ENCODE measurements at regions not wholly inside any gene's neighbourhood (a gene's known extent, or its start where the extent isn't known, plus 50 kb on each side); places are given as distances from the start of the nearest gene placed in this dataset.

DNA sequence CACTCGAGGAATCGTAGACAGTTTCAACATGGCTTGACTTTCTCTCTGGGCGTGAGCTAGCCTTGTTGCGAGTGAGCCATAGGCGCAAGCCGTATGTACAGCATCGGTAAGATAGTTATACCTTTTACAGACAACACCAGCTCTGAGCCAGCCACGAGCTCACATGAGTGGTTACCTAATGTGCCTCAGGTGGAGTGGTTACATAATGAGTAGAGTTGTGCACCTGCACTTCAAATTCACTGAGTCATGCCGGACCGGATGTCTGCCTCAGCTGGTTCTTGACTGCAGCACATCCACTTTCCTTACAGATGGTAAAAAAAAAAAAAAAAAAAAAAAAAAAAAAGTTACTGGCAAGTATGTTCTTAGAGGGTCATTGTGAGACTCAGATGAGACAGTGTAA, 360.4 kb upstream of the NR5A2 start:
- H3K27me3 ChIP-seq (ENCODE audit: insufficient read depth, poor library complexity, severe bottlenecking): peaks cover 2% of the 10 kb centered on the region
- TF ChIP-seq, protein P1, sequence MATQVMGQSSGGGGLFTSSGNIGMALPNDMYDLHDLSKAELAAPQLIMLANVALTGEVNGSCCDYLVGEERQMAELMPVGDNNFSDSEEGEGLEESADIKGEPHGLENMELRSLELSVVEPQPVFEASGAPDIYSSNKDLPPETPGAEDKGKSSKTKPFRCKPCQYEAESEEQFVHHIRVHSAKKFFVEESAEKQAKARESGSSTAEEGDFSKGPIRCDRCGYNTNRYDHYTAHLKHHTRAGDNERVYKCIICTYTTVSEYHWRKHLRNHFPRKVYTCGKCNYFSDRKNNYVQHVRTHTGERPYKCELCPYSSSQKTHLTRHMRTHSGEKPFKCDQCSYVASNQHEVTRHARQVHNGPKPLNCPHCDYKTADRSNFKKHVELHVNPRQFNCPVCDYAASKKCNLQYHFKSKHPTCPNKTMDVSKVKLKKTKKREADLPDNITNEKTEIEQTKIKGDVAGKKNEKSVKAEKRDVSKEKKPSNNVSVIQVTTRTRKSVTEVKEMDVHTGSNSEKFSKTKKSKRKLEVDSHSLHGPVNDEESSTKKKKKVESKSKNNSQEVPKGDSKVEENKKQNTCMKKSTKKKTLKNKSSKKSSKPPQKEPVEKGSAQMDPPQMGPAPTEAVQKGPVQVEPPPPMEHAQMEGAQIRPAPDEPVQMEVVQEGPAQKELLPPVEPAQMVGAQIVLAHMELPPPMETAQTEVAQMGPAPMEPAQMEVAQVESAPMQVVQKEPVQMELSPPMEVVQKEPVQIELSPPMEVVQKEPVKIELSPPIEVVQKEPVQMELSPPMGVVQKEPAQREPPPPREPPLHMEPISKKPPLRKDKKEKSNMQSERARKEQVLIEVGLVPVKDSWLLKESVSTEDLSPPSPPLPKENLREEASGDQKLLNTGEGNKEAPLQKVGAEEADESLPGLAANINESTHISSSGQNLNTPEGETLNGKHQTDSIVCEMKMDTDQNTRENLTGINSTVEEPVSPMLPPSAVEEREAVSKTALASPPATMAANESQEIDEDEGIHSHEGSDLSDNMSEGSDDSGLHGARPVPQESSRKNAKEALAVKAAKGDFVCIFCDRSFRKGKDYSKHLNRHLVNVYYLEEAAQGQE (IDR thresholded peaks at IDR 0.05; ENCODE audit: insufficient replicate concordance, low read depth): no peak
- TF ChIP-seq GABPA (IDR thresholded peaks at IDR 0.05; ENCODE audit: low read depth) (no peak), SPI1 (IDR thresholded peaks at IDR 0.05; ENCODE audit: borderline replicate concordance, low read depth) (no peak), POLR2AphosphoS5 (IDR thresholded peaks at IDR 0.05; ENCODE audit: low read depth) (no peak)
- TF ChIP-seq, protein P2, sequence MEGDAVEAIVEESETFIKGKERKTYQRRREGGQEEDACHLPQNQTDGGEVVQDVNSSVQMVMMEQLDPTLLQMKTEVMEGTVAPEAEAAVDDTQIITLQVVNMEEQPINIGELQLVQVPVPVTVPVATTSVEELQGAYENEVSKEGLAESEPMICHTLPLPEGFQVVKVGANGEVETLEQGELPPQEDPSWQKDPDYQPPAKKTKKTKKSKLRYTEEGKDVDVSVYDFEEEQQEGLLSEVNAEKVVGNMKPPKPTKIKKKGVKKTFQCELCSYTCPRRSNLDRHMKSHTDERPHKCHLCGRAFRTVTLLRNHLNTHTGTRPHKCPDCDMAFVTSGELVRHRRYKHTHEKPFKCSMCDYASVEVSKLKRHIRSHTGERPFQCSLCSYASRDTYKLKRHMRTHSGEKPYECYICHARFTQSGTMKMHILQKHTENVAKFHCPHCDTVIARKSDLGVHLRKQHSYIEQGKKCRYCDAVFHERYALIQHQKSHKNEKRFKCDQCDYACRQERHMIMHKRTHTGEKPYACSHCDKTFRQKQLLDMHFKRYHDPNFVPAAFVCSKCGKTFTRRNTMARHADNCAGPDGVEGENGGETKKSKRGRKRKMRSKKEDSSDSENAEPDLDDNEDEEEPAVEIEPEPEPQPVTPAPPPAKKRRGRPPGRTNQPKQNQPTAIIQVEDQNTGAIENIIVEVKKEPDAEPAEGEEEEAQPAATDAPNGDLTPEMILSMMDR (IDR thresholded peaks at IDR 0.05; ENCODE audit: insufficient read depth, low read length): no peak
- no peak overlapping the region for H3K4me3 ChIP-seq (replicated peaks; ENCODE audit: insufficient read depth, low read length)
- no peak overlapping the region for H3K27ac ChIP-seq (replicated peaks)
- no peak for DNase-seq (ENCODE audit: low read depth in 1 of 2, low spot score in 1 of 2)

DNA sequence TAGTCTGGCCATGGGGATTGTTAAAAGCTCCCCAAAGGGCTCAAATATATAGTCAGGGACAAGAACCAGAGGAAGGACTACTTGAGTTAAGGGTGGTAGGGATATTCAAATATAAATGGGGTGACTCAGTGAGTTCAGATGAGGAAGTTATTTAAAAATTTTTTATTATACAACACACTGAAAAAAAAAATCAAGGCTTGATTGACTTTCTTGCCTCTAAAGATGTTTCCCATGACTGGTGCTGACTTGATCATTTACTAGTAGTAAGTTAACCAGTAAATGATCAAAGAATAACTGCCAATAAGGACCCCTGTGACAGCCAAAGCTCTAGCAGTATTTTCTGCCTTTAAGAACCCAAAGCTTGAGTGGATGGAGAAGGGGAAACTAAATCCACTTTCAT, 357.6 kb upstream of the NR5A2 start:
- H3K4me3 ChIP-seq (replicated peaks; ENCODE audit: insufficient read depth, low read length): no peak overlapping the region
- H3K27ac ChIP-seq (replicated peaks): no peak overlapping the region
- no peak for DNase-seq (ENCODE audit: low read depth in 1 of 2, low spot score in 1 of 2)
- TF ChIP-seq POLR2AphosphoS5 (IDR thresholded peaks at IDR 0.05; ENCODE audit: low read depth) (no peak), GABPA (IDR thresholded peaks at IDR 0.05; ENCODE audit: low read depth) (no peak), SPI1 (IDR thresholded peaks at IDR 0.05; ENCODE audit: borderline replicate concordance, low read depth) (no peak)
- peaks cover 2% of the 10 kb centered on the region for H3K27me3 ChIP-seq (ENCODE audit: insufficient read depth, poor library complexity, severe bottlenecking)

DNA sequence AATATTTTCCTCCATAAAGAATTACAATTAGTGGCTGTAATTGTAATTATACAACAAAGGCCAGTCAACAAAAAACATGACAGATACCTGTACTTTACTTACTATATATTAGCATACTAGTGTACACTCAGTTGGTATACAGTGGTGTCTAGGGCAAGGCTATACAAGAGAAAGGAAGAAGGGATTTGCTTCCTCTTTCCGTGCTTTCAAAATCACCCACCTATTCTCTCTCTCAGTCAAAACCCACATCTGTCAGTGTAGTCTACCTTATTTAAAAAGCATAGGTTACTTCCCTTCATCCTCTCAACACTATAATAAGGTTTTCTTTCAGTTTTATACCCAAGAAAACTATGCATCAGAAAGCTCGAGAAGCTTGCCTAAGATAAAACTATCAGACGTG, 355.8 kb upstream of the NR5A2 start:
- TF ChIP-seq, protein P1 (IDR thresholded peaks at IDR 0.05; ENCODE audit: insufficient replicate concordance, low read depth): no peak
- TF ChIP-seq GABPA (IDR thresholded peaks at IDR 0.05; ENCODE audit: low read depth): no peak
- TF ChIP-seq, protein P2 (IDR thresholded peaks at IDR 0.05; ENCODE audit: insufficient read depth, low read length): no peak
- TF ChIP-seq POLR2AphosphoS5 (IDR thresholded peaks at IDR 0.05; ENCODE audit: low read depth): no peak
- TF ChIP-seq SPI1 (IDR thresholded peaks at IDR 0.05; ENCODE audit: borderline replicate concordance, low read depth): no peak
- H3K27ac ChIP-seq (replicated peaks): no peak overlapping the region
- H3K4me3 ChIP-seq (replicated peaks; ENCODE audit: insufficient read depth, low read length): no peak overlapping the region
- DNase-seq (ENCODE audit: low read depth in 1 of 2, low spot score in 1 of 2): no peak
- peaks cover 5% of the 10 kb centered on the region for H3K27me3 ChIP-seq (ENCODE audit: insufficient read depth, poor library complexity, severe bottlenecking)

DNA sequence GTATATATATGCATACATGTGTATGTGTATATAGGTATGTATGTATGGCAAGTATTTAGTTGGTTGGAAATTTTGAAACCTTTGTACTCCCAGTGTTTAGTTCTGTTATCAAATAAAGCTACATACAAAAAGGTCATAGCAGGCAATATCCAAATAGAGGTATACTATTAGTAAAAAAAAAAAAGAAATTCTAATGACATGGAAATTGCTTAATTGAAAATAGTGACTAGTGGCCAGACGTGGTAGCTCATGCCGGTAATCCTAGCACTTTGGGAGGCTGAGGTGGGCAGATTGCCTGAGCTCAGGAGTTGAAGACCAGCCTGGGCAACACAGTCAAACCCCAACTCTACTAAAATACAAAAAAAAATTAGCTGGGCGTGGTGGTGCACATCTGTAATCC, 351.6 kb upstream of the NR5A2 start:
- DNase-seq (ENCODE audit: low read depth in 1 of 2, low spot score in 1 of 2): no peak
- Histone ChIP-seq H3K27me3 (ENCODE audit: insufficient read depth, poor library complexity, severe bottlenecking) (peaks cover 5% of the 10 kb centered on the region), H3K27ac (replicated peaks) (no peak overlapping the region), H3K4me3 (replicated peaks; ENCODE audit: insufficient read depth, low read length) (no peak overlapping the region)
- TF ChIP-seq POLR2AphosphoS5 (IDR thresholded peaks at IDR 0.05; ENCODE audit: low read depth) (no peak), SPI1 (IDR thresholded peaks at IDR 0.05; ENCODE audit: borderline replicate concordance, low read depth) (no peak)
- TF ChIP-seq, protein P1 (IDR thresholded peaks at IDR 0.05; ENCODE audit: insufficient replicate concordance, low read depth): no peak

All from HL-60 (cell line).